GM21447 (cell line): ENCODE measurements at regions not wholly inside any gene's neighbourhood (a gene's known extent, or its start where the extent isn't known, plus 50 kb on each side); places are given as distances from the start of the nearest gene placed in this dataset.
A peak's percentile ranks its signal among the peaks of the same experiment; 100 is the strongest.
"Not testable (repeated sequence)": the region's sequence is repeated elsewhere in the genome, so short reads cannot be mapped to it uniquely, and the experiment has no call there.

Experiments used
- ATAC-seq: cut with Tn5 transposase; IDR thresholded peaks from one replicate; pipeline ENCODE4 v1.9.1; 2021; ENCODE audit not compliant: unreplicated experiment

- no peak for ATAC-seq
Observed at GRCh38 chr2:122681626-122682025, 926.2 kb downstream of the TSN start.

- ATAC-seq: no peak
Observed at GRCh38 chr2:122682356-122682755, 926.9 kb downstream of the TSN start.

- ATAC-seq: no peak
Observed at GRCh38 chr2:122683018-122683417, 927.6 kb downstream of the TSN start.

- no peak for ATAC-seq
Observed at GRCh38 chr2:122692400-122693083, 937.1 kb downstream of the TSN start.

GRCh38 chr2:122697415-122697814, 942.0 kb downstream of the TSN start:
- no peak for ATAC-seq

- ATAC-seq: no peak
Observed at GRCh38 chr2:122703676-122704075, 948.2 kb downstream of the TSN start.

GRCh38 chr2:122704109-122704563, 948.7 kb downstream of the TSN start:
- no peak for ATAC-seq

GRCh38 chr2:122705746-122706145, 950.3 kb downstream of the TSN start:
- ATAC-seq: no peak

- ATAC-seq: no peak
Observed at GRCh38 chr2:122706757-122707223, 951.3 kb downstream of the TSN start.

- peak; percentile 47 for ATAC-seq
Observed at GRCh38 chr2:122707224-122707824, 951.9 kb downstream of the TSN start.

GRCh38 chr2:122710049-122710448, 954.6 kb downstream of the TSN start:
- ATAC-seq: no peak

- no peak for ATAC-seq
Observed at GRCh38 chr2:122713800-122714199, 958.3 kb downstream of the TSN start.

- not testable (repeated sequence) for ATAC-seq
Observed at GRCh38 chr2:122720822-122721221, 965.4 kb downstream of the TSN start.

- ATAC-seq: no peak
Observed at GRCh38 chr2:122734766-122735424, 979.4 kb downstream of the TSN start.

- no peak for ATAC-seq
Observed at GRCh38 chr2:122736279-122736678, 980.8 kb downstream of the TSN start.

GRCh38 chr2:122737429-122738077, 982.1 kb downstream of the TSN start:
- ATAC-seq: peak; percentile 61

GRCh38 chr2:122739732-122740593, 984.5 kb downstream of the TSN start:
- ATAC-seq: no peak

- ATAC-seq: no peak
Observed at GRCh38 chr2:122740594-122740948, 985.1 kb downstream of the TSN start.

- ATAC-seq: no peak
Observed at GRCh38 chr2:122741403-122741802, 986.0 kb downstream of the TSN start.

- ATAC-seq: no peak
Observed at GRCh38 chr2:122743021-122743675, 987.7 kb downstream of the TSN start.
